NCI-H524 (cell line): ENCODE measurements at regions not wholly inside any gene's neighbourhood (a gene's known extent, or its start where the extent isn't known, plus 50 kb on each side); places are given as distances from the start of the nearest gene placed in this dataset.
A peak's percentile ranks its signal among the peaks of the same experiment; 100 is the strongest.

ENCODE experiments used
- DNase-seq, 2 experiments: peaks; one replicate each; lab custom pipeline; 2025; lab: John Stamatoyannopoulos, UW

GRCh38 chr13:63005625-63006024 lies 1590.0 kb upstream of the PCDH20 start:
- no peak for DNase-seq

DNA sequence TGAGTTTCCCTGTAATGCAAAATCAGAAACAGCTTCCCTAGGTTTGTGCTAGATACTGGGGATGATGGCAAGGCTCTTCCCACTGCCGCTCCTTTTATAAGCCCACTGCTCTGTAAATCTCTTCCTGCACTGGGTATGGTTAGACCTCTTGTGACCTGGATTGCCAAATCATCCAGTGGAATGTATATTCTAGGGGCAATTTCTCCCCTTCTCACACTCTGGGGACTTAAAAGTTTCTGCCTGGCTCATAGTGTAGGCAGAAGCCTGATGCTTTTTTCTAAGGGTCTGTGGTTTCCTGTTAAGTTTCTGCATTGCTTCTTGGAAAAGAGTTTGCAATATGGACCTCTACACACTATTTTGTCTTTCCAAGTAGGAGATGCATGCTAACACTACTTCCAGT lies 1582.0 kb upstream of the PCDH20 start:
- DNase-seq: no peak

DNA sequence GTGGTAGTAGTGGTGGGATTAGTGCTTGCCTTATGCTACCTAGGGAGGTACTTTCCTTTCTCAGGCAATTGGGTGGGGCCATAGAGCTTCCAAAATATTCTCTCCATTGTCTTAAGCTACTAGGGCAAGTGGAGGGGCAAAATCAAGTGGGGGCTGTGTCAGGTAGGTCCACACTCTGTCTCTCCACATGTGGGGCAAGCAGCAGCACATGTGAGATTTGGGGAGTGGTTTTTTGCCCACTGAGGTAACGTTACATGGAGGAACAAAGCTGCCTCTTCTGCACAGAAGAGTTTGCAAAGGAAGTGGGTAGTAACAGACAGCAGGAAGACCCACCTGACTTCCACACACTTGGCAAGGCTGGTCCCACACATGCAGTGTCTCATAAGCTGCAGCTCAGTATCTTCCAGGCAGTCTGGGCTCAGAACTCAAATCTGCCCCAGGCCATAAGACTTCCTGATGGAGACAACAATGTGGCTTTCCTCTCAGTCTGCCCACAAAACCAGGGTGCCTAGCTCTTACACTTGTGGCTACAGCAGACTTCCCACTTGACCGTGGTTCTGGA lies 1581.5 kb upstream of the PCDH20 start:
- DNase-seq: peak in 1 of 2 experiments; percentile 75

- no peak for DNase-seq
Observed at GRCh38 chr13:62973804-62974203, 1558.2 kb upstream of the PCDH20 start.

- no peak for DNase-seq
Observed at GRCh38 chr13:62964522-62964921, 1548.9 kb upstream of the PCDH20 start.

DNA sequence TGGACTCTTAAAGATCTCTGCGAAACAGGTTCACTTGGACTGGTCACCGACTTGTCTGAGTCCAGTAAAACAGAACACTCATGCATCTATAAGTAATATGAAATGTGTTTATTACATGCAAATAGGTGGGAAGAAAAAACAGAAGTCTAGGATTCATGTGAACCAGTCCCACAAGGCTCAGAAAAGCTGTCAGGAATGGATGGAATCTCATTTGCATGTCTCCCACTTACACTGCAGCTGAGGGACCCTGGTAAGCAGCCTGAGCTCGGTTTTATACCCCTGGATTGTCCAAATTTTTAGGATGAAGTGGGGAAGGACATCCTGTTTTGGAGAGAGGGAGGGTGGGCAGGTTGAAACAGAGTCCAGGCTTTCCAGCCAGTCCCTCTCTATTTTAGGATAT lies 1545.1 kb upstream of the PCDH20 start:
- DNase-seq: no peak

- DNase-seq: peak; percentile 34 to 60
Observed at GRCh38 chr13:62933809-62934208, 1518.2 kb upstream of the PCDH20 start.

DNA sequence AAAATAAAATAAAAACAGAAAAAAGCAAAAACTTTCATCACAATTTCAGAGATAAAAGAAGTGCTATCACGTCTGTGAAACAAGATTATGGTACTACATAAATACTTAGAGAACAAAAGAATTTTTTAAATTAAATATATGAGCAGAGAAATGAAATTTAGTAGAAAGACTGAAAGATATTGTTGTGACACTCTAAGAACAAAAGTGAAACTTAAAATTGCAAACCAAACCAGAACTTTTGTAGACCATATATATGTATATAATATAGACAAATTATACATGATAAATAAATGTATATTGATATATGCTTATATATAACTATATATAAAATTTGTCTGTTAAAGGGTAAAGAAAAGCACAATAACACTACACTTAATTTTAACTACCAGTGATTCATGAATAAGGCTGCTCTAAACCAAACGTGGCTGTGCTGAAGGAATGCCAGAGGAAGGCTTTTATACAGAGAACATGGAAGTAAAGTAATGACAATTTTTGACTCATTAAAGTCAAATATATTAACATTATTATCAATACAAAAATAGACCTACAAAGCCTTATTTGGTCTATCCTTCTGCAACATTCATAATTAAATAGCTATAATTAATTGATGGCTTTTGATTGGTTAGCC lies 1516.7 kb upstream of the PCDH20 start:
- DNase-seq: no peak

GRCh38 chr13:62931853-62932252 lies 1516.2 kb upstream of the PCDH20 start:
- DNase-seq: no peak

- no peak for DNase-seq
Observed at GRCh38 chr13:62924395-62924794, 1508.7 kb upstream of the PCDH20 start.

DNA sequence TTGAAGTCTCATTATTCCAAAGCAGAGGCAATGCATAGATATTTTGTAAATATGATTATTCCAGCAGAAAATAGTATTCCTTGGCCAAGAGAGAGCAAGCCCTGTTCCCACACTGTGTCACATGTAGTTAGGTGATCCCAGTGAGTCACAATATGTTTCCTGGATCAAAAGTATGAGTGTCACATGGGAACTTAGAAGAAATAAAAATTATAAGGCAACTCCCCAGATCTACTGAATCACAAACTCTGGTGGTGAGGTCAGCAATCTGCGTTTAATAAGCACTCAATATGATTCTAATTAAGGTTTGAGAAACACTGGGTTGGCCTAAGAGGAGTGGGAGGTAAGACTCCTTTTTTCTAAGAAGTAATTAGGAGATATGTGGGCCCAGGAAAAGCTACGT lies 1504.5 kb upstream of the PCDH20 start:
- no peak for DNase-seq

DNA sequence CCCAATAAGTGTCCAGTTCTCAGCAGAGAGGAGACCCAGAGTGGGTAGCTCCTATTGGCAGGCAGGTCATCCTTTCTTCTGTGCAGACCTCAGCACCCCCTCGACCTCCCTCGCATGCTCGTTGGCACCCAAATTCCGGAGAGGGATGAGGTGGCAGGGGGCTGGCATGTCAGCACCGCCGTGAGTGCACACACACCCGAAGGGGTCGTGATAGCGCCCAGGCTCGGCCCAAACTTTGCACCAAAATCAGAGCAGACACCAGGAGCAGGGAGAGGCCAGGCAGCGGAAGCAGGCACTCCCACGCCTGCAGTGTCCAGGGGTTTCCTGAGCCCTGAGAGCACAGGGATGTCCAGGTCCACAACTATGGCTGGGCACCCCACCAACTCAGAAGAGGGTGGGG lies 1503.8 kb upstream of the PCDH20 start:
- DNase-seq: no peak

DNA sequence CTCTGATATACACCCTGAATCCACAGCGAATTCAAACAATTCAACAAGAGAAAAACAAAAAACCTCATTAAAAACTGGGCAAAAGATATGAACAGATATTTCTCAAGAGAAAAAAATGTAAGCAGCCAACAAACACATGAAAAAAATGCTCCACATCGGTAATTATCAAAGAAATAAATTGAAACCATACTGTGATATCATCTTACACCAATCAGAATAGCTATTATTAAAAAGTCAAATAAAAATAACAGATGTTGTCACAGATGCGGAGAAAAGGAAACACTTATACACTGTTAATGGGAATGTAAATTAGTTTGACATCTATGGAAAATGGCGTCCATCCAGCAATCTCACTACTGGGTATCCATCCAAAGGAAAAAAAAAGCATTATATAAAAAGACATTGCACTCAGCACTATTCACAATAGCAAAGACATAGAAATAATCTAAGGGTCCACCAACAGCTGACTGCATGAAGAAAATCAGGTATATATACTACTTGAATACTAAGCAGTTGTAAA lies 1495.0 kb upstream of the PCDH20 start:
- DNase-seq: peak; percentile 21 to 61

DNA sequence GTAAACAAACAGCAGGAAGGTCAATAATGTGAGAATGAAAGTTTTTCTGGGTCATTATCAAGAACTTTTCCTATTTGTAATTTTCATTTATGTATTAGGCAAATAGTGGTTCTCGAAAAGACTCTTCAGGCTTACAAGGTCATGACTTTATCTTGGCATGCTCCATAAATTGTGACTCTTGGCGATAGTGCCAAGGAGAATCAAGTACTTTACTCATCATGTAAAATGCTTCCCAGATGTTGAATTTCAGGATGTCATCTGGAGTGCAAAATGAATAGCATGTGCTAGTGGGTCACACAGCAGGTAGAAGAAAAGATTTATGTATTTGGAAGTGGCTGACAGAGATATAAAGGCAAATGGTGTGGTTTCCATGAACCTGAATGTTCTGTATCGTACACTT lies 1492.7 kb upstream of the PCDH20 start:
- no peak for DNase-seq

DNA sequence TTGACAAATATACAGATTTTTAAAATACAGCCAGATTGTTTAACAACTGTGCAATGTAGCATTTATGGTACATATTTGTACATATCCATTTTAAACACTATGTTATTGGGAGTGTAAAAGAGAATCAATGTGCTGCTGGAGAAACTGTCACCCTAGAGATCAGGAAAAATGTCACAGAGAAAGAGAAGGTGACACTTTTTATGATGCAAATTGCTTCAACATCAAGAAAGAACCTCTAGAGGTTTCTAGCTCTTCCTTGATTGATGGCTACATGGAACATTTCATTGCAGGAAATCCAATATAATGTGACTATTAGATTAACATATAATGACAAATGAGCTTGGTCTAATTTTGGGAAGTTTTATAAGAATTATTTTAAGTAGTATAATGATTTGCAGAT lies 1491.2 kb upstream of the PCDH20 start:
- no peak for DNase-seq

DNA sequence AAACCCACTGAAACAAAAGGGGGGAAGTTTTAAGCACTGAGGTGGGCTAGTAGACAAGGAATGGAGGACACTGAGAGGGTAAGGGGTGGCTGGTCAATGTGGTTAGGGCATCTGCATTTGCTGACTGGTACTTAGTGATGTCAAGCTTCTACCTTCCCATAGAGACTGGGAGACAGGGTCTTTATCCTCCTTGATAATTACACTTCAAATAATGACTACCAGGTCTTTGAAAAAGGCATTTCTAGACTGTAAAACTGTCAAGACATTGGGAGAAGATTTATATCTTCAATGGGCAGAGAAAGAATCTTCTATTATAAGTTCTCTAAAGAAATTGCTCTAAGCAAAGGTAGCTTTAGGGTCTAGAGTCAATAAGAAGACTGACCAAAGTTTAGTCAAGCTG lies 1490.8 kb upstream of the PCDH20 start:
- no peak for DNase-seq

GRCh38 chr13:62887046-62887445 lies 1471.4 kb upstream of the PCDH20 start:
- DNase-seq: no peak

DNA sequence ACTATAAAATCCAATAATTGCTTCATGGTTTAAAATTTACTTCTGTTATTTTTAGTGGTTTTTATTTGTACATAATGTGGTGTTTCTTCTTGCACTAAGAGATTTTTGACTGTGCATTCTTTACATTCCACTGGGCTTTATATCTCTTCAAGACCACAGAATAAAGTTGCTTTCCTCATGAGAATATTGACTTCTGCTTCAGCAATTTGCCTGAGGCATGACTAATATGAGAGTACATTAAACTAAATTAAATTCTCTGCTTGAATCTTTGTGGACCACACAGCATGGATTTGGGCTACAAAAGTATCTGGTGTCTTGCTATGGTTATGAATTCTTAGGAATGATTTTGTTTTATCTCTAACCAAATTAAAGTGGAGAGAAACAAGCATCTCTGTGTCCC lies 1463.4 kb upstream of the PCDH20 start:
- DNase-seq: no peak

- DNase-seq: no peak
Observed at GRCh38 chr13:62875118-62875640, 1459.5 kb upstream of the PCDH20 start.

- DNase-seq: peak in 1 of 2 experiments; percentile 15
Observed at GRCh38 chr13:62850331-62850730, 1434.7 kb upstream of the PCDH20 start.

DNA sequence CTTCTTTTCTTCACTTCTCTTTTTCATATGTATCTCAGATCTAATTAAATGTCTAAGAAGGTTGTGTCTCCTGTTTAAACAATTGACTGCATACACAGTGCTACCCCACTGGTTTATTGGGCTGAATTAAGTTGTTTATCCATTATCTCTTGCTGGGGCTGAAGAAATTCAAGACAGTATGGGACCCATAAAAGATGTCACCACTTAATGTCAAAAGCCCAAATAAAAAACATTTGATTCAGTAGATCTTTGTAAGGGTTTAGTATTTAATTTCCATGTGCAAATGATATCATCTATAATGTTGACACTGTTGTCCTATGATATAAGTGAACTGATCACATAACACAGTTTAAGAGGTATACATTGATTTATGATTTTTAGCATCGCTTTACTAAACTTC lies 1431.9 kb upstream of the PCDH20 start:
- no peak for DNase-seq

DNA sequence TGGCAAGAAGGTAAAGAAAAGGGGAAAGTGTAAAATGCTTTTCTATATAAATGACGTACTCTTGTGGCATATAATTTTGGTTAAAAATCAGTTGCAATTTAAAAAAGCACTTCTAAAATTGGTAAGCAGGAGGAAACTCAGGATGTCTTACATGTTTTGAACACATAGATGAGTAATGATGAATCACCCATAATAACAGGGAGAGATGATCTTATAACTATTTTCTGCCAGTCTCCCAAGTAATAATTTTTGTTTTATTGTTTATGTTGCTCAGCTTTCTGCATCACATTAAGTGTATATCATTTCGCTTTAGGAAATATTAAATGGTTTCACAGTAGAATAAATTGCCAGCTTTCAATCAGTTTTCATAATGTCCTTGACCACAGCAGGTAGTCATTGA lies 1430.7 kb upstream of the PCDH20 start:
- no peak for DNase-seq

DNA sequence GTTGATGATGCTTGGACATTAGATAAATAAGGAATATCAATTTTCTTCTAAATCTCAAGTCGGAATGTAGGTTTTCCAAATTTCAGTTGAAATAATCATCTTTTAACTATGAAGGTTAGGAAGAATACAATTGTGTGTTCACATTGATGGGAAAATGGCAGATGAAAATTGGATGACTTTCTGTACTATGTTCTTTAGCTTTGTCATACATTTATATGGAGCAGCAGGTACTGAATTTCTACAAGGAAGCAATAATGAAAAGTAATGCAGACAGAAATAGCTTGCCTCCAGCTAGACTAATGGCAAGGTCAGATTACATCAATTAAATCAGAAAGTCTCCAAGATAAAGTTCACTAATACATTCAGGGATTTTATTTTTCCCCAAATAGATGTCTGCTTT lies 1423.7 kb upstream of the PCDH20 start:
- no peak for DNase-seq

GRCh38 chr13:62838929-62839328 lies 1423.3 kb upstream of the PCDH20 start:
- DNase-seq: no peak
